GM21515 (cell line): ENCODE measurements at regions not wholly inside any gene's neighbourhood (a gene's known extent, or its start where the extent isn't known, plus 50 kb on each side); places are given as distances from the start of the nearest gene placed in this dataset.
"Not testable (repeated sequence)": the region's sequence is repeated elsewhere in the genome, so short reads cannot be mapped to it uniquely, and the experiment has no call there.

Experiments used
- ATAC-seq: cut with Tn5 transposase; IDR thresholded peaks from one replicate; pipeline ENCODE4 v1.9.1; 2021; ENCODE audit not compliant: unreplicated experiment

DNA sequence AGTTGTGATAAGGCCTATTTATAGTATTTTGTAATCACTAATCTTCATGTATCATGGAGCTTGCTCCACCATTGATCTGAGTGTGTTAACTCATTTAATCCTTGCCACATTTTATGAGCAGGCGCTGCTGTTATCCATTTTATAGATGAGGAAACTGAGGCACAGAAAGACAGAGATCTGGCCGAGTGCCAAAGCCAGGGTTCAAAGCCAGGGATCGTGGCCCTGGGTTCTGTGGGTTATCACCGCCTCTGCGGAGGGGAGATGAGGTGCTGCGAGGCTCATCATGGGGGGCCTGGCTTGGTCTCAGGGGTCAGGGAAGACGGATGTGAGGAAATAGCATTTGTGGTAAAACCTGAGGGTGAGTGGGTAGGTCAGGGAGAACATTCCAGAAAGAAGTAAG lies 193.9 kb downstream of the KLRB1 start:
- not testable (repeated sequence) for ATAC-seq

DNA sequence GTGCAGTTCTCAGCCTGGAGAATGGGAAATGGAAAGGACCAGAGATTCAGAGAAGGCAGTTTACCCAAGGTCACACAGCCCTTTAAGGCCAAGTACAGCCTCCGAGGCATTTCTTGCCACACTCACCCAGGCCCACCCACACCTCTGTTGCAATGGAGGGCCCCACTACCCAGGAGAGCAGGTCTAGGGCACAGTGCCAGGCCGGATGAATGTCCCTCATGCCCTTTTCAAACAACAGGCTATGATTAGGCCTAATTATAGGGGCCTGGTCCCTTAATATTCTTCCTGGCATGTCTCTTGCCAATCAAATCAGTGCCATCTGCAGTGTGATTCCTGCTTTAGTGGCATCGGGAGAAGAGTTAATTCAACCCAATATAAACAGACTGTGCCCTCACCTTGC lies 195.3 kb downstream of the KLRB1 start:
- not testable (repeated sequence) for ATAC-seq

DNA sequence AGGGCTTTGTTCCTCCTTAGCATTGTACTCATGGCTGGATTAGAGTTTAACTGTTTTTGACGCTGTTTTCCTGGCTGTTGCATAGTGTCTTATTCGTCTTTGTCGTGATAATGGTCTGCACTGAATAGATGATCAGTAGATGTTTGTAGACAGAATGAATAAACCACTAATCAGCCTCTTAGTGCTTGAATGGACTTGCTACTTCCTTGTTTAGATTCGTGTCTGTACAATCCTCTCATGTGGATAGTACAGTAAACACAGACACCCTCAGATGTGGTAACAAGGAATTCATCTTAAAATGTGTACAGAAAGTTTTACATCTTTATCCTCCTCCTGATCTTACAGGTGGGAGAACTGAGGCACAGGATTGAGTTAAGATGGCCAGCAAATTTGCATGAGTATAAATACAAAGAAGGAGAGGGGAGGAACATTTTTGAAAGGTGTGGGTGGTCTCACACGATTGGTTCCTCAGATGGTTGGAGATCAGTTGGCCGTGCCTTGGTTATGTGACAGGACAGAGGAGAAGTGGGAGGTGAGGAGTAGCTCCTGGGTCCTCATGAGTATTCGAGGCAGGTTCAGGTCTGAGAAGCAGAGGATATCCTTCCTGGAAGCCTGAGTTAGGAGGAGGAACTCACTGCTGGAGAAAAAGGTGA lies 196.0 kb downstream of the KLRB1 start:
- ATAC-seq: not testable (repeated sequence)

DNA sequence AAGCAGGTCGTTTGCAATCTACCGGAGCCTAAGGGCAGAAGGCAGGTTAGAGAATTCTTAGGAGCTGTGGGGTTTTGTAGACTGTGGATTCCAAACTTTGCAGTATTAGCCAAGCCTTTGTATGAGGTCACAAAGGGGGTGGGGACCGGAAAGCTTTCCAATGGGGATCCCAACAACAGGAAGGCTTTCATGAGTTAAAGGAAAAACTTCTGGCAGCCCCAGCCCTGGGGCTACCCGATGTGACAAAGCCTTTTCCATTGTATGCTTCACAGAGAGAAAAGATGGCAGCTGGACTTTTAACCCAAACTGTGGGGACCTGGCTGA lies 199.2 kb upstream of the PZP start:
- ATAC-seq: not testable (repeated sequence)

DNA sequence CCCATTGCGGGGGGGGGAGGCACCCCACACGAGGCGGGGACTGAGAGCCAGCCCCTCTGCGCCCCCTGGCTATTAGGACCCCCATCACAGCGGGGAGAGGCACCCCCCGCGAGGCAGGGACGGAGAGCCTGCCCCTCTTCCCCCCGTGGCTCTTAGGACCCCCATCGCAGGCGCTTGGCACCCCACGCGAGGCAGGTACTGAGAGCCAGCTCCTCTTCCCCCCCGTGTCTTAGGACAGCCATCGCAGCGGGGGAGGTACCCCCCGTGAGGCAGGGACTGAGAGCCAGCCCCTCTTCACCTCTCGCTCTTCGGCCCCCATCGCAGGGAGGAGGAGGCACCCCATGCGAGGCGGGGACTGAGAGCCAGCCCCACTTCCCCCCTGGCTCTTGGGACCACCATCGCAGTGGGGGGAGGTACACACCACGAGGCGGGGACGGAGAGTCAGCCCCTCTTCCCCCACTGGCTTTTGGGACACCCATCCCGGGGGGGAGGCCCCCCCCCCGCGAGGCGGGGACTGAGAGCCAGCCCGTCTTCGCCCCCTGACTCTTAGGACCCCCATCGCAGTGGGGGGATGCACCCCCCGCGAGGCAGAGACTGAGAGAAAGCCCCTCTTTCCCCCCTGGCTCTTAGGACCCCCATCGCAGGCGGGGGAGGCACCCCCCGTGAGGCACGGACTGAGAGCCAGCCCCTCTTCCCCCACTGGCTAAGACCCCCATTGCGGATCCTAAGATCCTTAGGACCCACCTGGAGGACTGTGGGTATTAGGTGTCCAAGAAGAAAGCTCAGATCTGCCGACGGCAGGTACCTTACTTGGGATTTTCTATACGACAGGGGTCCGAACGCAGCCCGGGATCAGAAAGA lies 198.6 kb upstream of the PZP start:
- ATAC-seq: no peak

DNA sequence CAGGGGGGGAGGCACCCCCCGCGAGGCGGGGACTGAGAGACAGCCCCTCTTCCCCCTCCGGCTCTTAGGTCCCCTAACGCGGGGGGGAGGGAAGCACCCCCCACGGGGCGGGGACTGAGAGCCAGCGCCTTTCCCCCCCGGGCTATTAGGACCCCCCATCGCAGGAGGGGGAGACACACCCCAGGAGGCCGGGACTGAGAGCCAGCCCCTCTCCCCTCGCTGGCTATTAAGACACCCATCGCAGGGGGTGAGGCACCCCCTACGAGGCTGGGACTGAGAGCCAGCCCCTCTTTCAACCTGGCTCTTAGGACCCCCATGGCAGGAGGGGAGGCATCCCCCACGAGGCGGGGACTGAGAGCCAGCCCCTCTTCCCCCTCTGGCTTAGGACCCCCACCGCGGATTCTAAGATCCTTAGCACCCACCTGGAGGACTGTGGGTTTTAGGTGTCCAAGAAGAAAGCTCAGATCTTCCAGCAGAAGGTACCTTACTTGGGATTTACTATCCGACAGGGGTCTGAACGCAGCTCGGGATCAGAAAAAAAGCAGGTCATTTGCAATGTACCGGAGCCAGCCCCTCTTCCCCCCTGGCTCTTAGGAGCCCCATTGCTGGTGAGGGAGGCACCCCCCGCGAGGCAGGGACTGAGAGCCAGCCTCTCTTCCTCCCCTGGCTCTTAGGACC lies 197.8 kb upstream of the PZP start:
- no peak for ATAC-seq

DNA sequence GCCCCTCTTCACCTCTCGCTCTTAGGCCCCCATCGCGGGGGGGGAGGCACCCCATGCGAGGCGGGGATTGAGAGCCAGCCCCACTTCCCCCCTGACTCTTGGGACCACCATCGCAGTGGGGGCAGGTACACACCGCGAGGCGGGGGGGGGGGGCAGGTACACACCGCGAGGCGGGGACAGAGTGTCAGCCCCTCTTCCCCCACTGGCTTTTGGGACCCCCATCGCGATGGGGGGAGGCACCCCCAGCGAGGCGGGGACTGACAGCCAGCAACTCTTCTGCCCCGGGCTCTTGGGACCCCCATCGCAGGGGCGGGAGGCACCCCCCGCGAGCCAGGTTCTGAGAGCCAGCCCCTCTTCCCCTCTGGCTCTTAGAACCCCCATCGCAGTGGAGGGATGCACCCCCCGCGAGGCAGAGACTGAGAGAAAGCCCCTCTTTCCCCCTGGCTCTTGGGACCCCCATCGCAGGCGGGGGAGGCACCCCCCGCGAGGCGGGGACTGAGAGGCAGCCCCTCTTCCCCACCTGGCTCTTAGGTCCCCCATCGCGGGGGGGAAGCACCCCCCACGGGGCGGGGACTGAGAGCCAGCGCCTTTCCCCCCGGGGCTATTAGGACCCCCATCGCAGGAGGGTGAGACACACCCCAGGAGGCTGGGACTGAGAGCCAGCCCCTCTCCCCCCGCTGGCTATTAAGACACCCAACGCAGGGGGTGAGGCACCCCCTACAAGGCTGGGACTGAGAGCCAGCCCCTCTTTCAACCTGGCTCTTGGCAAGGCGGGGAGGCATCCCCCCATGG lies 196.5 kb upstream of the PZP start:
- no peak for ATAC-seq

DNA sequence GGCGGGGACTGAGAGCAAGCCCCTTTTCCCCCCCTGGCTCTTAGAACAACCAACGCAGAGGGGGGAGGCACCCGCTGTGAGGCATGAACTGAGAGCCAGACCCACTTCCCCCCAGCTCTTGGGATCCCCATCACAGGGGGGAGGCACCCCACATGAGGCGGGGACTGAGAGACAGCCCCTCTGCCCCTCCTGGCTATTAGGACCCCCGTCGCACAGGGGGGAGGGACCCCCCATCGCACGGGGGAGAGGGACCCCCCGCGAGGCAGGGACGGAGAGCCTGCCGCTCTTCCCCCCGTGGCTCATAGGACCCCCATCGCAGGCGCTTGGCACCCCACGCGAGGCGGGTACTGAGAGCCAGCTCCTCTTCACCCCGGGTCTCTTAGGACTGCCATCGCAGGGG lies 195.8 kb upstream of the PZP start:
- ATAC-seq: no peak

DNA sequence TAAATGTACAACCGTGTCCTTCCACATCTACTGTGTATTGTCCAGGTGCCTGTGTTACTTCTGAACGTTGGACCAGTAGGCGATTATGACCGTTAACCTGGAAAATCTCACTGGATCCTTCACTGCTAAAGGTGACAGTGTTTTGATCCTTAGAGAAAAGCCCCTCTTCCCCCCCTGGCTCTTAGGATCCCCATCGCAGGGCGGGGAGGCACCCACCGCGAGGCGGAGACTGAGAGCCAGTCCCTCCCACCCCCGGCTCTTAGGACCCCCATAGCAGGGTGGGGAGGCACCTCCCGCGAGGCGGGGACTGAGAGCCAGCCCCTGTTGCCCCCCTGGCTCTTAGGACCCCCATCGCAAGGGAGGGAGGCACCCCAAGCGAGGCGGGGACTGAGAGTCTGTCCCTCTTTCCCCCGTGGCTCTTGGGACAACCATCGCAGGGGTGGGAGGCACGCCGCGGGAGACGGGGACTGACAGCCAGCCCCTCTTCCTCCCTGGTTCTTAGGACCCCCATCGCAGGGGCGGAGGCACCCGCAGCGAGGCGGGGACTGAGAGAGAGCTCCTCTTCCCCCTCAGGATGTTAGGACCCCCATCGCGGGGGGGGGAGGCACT lies 194.3 kb upstream of the PZP start:
- ATAC-seq: not testable (repeated sequence)

DNA sequence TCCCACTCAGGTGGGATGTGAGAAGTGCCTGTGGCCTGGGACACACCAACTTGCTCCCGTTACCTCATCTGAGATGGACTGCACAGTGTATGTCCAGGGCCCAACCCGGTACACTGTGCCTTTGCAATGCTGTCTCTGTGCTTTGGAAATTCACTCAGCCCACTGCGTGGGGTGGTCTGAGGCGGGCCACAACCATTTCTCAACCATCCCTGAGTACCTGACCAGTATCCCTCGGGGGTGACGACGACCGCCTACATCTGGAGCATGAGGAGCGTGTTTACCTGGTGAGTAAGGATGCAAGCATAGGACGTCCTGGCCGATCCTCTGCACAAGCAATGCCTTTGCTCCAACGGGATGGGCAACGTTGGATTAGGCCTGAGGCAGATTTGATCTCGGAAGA lies 188.2 kb upstream of the PZP start:
- not testable (repeated sequence) for ATAC-seq

DNA sequence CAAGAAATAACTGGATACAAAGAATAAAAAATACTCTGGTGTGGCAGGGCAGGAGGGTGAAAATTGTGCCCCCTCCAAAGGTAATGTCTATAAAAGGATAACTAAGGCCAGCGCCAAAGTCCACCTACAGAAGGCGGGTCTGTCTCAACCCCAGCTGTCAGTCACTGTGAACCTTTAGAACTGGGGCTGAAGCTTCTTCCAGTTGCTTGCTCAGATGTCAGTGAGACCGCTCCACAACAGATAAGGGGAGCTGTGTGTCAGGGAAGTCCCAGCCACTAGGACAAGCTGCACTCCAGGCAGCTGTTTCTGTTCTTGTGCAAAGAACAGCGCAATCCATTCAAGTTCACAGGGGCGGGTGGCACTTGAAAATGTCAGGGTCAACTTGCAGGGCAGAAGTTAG lies 187.0 kb upstream of the PZP start:
- not testable (repeated sequence) for ATAC-seq

DNA sequence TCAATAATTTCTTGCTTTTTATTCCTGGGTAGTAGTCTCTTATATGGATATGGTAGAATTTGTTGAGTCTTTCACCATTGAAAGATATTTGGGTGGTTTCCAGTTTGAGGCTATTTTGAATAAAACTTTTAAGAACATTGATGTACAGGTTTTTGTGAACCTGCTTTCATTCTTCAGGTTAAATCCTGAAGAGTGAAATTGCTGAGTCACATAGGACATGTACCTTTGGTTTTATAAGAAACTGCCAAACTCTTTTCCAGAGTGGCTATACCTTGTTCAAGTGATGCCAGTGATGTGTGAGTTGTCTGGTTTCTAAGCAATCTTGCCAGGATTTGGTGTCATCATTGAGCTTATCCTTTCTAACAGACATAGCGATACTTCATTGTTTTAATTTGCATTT lies 184.6 kb upstream of the PZP start:
- no peak for ATAC-seq

DNA sequence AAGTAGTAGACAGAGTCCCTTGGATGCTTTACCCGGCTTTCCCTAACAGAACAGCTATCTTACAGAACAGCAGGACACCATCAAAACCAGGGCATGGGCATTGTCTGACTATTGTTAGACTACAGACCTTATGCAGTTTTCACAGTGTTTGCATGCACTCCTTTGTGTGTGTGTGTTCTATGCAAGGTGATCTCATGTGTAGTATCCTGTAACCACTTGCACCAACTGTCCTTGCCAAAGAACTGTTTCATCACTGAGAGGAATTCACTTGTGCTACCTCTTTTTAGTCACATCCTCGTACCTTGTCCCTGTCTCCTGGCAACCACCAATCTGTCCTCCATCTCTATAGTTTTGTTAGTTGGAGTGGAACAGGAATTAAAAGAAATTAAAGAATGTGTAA lies 183.6 kb upstream of the PZP start:
- no peak for ATAC-seq

DNA sequence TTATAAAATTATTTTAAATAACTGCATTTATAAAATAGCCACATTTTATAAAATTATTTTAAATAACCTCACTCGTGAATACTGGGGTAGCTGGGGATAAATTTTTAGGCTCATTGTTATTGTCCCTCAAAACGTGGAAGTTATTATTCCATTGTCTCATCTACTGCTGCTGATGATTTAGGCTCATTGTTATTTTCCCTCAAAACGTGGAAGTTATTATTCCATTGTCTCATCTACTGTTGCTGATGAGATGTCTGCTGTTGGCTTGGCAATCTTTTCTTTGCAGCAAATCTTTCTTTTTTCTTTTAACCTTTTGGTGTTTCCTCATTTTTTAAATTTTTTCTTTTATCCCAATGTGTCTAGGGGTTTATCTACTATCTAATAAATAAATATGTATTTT lies 182.6 kb upstream of the PZP start:
- ATAC-seq: no peak

DNA sequence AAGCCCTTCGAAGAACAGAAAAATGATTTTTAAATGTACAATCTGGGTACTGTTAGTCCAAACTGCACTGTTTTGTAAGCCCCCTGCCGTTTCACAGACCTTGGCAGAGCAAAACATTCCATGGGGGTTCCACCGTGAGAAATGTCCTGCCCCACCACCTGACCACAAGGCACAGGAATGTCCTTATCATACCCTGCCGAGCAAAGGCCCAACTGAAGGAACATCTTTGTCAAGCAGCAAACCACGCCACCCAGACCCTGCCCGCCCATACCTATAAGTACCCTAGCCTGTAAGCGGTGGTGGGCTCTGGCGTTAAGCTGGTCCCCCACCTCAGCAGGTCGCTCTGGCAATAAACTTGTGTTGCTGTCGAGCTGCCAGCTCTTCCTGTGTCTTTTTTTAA lies 181.6 kb upstream of the PZP start:
- ATAC-seq: no peak

DNA sequence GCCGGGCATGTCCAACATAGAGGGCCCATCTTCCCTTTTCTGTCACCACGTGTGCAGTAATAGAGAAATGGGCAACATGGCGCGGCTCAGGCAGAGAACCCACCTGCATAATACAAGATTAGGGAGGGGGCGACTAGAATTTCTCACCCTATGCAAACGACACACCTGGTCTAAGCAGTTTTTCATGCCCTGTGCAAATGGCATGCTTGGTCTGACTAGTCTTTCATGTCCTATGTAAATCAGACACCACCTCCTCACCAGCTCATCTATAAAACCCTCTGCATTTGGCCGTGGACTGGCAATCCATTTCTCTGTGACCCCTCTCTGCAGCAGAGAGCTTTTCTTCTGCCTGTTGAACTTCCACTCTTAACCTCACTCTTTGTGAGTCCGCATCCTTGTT lies 180.2 kb upstream of the PZP start:
- no peak for ATAC-seq

DNA sequence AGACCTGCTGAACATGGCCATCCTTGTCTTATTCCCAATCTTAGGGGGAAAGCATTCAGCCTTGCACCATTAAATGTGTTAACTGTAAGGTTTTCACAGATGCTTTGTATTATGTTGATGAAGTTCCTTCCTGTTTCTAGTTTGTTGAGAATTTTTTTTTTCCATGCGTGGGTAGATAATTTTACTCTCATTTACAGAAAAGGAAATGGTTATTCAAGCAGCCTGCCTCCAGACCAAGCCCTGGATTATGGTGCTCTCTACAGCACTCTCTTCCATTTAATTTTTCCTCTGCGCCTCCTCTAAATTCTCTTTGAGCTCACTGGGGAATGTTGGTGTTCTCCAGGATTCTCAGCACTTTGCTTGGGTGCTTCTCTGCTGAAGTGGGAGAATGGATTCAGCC lies 179.3 kb upstream of the PZP start:
- no peak for ATAC-seq

DNA sequence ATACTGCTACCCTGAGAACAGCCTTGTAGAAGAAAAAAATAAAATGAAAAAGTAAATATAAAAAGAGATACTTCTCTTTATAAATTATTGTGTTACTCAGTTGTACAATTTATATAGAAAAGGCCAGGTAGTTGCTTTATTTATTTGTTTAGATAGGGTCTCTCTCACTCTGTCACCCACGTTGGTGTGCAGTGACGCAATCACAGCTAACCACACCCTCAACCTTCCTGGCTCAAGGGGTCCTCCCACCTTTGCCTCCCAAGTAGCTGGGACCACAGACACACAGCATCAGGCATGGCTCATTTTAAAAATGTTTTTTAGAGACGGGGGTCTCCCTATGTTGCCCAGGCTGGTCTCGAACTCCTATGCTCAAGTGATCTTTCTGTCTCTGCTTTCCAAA lies 175.4 kb upstream of the PZP start:
- no peak for ATAC-seq

DNA sequence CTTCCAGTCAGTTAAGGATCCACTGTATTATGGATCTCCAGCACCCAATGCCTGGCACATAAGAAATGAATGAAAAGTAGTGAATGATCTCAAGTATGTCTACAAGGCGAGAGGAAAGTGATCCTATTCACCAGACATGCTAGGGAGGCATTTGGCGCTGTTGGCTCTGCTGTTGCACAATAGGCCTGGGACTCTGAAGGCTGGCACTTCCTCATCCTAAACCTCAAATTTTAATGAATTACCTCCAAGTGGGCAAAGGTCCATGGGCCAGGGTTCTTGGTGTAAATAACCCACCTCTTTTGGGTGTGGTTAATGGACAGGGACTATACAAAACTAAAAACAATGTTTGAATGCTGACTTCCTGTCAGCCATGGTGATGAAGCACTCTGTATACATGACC lies 173.4 kb upstream of the PZP start:
- no peak for ATAC-seq

DNA sequence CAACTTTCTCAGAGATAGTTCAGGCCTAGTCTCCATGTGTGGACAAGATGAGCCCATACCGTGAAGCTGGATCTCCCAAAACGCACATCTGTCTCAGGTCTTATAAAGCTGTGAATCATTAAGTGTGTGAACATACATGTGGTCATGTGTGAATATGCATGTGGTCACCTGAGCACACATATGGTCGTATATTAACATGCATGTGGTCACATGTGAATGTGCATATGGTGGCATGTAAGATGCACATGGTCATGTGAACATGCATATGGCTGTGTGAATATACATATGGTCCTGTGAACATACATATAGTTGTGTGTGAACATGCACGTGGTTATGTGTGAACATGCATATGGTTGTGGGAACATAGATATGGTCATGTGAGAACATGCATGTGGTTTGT lies 172.5 kb upstream of the PZP start:
- no peak for ATAC-seq
